ENCODE measurements at regions not wholly inside any gene's neighbourhood (a gene's known extent, or its start where the extent isn't known, plus 50 kb on each side); places are given as distances from the start of the nearest gene placed in this dataset.

- CTCF ChIA-PET, result no interaction called here
- no peak for TF ChIP-seq CTCF (IDR thresholded peaks at IDR 0.05; ENCODE audit: extremely low read depth in 1 of 2, insufficient read depth in 1 of 2, low read depth in 1 of 2, low read length in 2 of 2)
- TF ChIP-seq POLR2AphosphoS5 (IDR thresholded peaks at IDR 0.05; ENCODE audit: insufficient read depth, low read depth, low read length), result no peak
- TF ChIP-seq POLR2A (IDR thresholded peaks at IDR 0.05; ENCODE audit: low read depth, low read length), result no peak
- no peak for TF ChIP-seq MAX (IDR thresholded peaks at IDR 0.05; ENCODE audit: insufficient read depth, insufficient read length)
- TF ChIP-seq EZH2 (IDR thresholded peaks at IDR 0.05; ENCODE audit: borderline replicate concordance, low read depth, low read length, severe bottlenecking), result no peak
- TF ChIP-seq MYC (IDR thresholded peaks at IDR 0.05; ENCODE audit: low read depth, low read length), result no peak
- TF ChIP-seq GATA2 (IDR thresholded peaks at IDR 0.05; ENCODE audit: insufficient read depth, insufficient read length, low read depth, low read length), result no peak
- no peak for TF ChIP-seq FOS (IDR thresholded peaks at IDR 0.05; ENCODE audit: borderline replicate concordance, insufficient read depth, low read length)
- no peak for TF ChIP-seq JUN (IDR thresholded peaks at IDR 0.05; ENCODE audit: borderline replicate concordance, insufficient read depth, insufficient read length, low read depth)
- DNase-seq (ENCODE audit: low read depth, low spot score), result no peak
- intact Hi-C loops (cut with micrococcal nuclease), result no loop called here
- Histone ChIP-seq H3K27ac (ENCODE audit: insufficient read depth, low read depth, low read length) (no peak overlapping the region), H3K4me1 (ENCODE audit: control insufficient read depth, extremely low read depth, insufficient read depth, low read length) (no peaks in the 10 kb centered on the region), H4K20me1 (replicated peaks; ENCODE audit: control insufficient read depth, extremely low read depth, insufficient read depth, low read length) (no peaks in the 10 kb centered on the region), H3K27me3 (ENCODE audit: control insufficient read depth in 2 of 2, insufficient read depth in 2 of 2, low read length in 2 of 2) (no peaks in the 10 kb centered on the region), H3K4me2 (ENCODE audit: insufficient read depth, low read length) (no peak overlapping the region), H2AFZ (ENCODE audit: low read depth, low read length) (no peak overlapping the region), H3K4me3 (replicated peaks in 1 of 3; ENCODE audit: insufficient read depth in 1 of 3, low read depth in 1 of 3, low read length in 3 of 3) (no peak overlapping the region), H3K9me3 (replicated peaks; ENCODE audit: control insufficient read depth, insufficient read depth, low read length) (no peaks in the 10 kb centered on the region), H3K36me3 (ENCODE audit: control insufficient read depth in 2 of 2, extremely low read depth in 1 of 2, insufficient read depth in 2 of 2, low read length in 2 of 2) (no peaks in the 10 kb centered on the region), H3K9ac (replicated peaks; ENCODE audit: extremely low read depth, insufficient read depth, low read length) (no peak overlapping the region), H3K79me2 (ENCODE audit: control insufficient read depth, insufficient read depth, low read length) (no peaks in the 10 kb centered on the region), H3K9me1 (replicated peaks; ENCODE audit: control insufficient read depth, extremely low read depth, insufficient read depth, low read length) (peaks cover 2% of the 10 kb centered on the region)
- dilution Hi-C loops (cut with MboI; ENCODE audit: extremely low pct_ligation_motif_present, low sequenced_read_pairs), result no loop called here
- POLR2A ChIA-PET, result no interaction called here
- no TSS peak for BruUV-seq (replicated peaks)
- FAIRE-seq, result no peak
These were observed 738.8 kb downstream of the HDGFL1 start for GRCh38 chr6:23308166-23308565.
